T-helper 1 cell treated with Interleukin-12 subunit alpha and Interleukin-12 subunit beta and Interleukin-4 antibody, amounts not matched to agents 30 μg/mL and 1 μg/mL, for 36 hours (primary cell): ENCODE measurements at regions not wholly inside any gene's neighbourhood (a gene's known extent, or its start where the extent isn't known, plus 50 kb on each side); places are given as distances from the start of the nearest gene placed in this dataset.
"Not testable (repeated sequence)": the region's sequence is repeated elsewhere in the genome, so short reads cannot be mapped to it uniquely, and the experiment has no call there.

Experiments
- H3K27ac Mint-ChIP-seq: one replicate; pipeline ENCODE4 v1.8.0; 2021; ENCODE audit warnings: mild to moderate bottlenecking, mixed read lengths
- H3K27me3 Mint-ChIP-seq: one replicate; pipeline ENCODE4 v1.8.0; 2021; ENCODE audit warnings: low read depth, mixed read lengths
- H3K36me3 Mint-ChIP-seq: one replicate; pipeline ENCODE4 v1.8.0; 2021; ENCODE audit warnings: low read depth, mixed read lengths
- H3K4me1 Mint-ChIP-seq: one replicate; pipeline ENCODE4 v1.8.0; 2021; ENCODE audit warnings: low read depth, mixed read lengths
- H3K4me3 Mint-ChIP-seq: one replicate; pipeline ENCODE4 v1.8.0; 2021; ENCODE audit warnings: mild to moderate bottlenecking, moderate library complexity, mixed read lengths
- H3K9me3 Mint-ChIP-seq: one replicate; pipeline ENCODE4 v1.8.0; 2021; ENCODE audit warnings: mixed read lengths

DNA sequence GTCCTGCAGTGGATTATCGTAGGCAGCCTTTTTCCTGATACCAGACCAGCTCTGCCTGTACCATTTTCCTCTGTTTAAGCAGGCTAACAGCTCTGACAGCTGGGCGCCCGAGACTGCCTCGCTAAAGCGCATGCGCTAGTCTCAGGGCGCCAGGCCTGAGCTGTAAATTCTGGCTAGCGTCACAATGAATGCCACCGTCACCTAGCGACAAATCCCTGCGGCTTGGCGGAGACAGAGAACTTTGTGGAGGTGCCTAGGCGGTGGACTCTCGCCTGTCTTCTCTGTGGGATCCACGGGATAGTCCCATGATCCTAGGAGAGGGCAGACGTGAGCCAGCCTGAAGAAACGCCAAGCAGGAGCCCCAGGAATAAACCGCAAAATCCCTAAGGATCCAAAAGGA lies 573.9 kb downstream of the KCNJ18 start:
- no peak overlapping the region for H3K4me3 Mint-ChIP-seq
- no peaks in the 10 kb centered on the region for H3K36me3 Mint-ChIP-seq
- peaks cover 33% of the 10 kb centered on the region for H3K9me3 Mint-ChIP-seq
- H3K4me1 Mint-ChIP-seq = no peaks in the 10 kb centered on the region
- no peak overlapping the region for H3K27ac Mint-ChIP-seq
- H3K27me3 Mint-ChIP-seq = no peaks in the 10 kb centered on the region

DNA sequence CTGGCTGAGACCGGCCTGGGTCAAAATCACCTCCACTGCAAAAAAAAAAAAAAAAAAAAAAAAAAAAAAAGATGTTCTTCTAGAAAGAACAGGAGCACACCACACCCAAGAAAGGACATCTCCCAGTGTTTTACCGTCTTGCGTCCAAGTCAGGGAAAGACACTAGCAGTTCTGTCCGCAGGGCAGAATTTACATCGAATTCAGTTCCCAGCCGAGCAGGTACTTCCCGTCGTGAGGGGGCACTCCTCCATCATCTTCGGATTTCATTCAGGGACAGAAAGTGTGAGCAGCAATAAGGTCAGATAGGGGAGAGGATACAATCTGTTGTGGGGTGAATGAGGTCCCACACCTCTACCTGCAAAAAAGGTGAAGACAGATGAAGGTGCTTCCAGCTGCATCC lies 574.7 kb downstream of the KCNJ18 start:
- Mint-ChIP-seq H3K4me1 (no peaks in the 10 kb centered on the region), H3K9me3 (peaks cover 38% of the 10 kb centered on the region), H3K4me3 (no peak overlapping the region), H3K36me3 (no peaks in the 10 kb centered on the region), H3K27ac (no peak overlapping the region), H3K27me3 (no peaks in the 10 kb centered on the region)

- no peaks in the 10 kb centered on the region for H3K27me3 Mint-ChIP-seq
- no peaks in the 10 kb centered on the region for H3K4me1 Mint-ChIP-seq
Measured at GRCh38 chr17:22268214-22268911, 576.0 kb downstream of the KCNJ18 start.

DNA sequence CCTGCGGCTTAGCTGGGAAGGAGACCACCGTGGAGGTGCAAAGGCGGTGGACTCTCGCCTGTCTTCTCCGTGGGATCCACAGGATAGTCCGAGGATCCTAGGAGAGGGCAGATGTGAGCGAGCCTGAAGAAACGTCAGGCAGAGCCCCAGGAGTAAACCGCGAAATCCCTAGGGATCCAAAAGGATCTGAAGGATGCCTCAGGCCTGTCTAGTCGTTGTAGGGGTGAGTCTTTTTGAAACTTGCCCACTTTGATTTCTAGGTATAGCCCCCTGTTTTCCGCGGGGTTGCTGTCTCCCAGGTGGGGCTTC lies 576.5 kb downstream of the KCNJ18 start:
- Mint-ChIP-seq H3K36me3 (no peaks in the 10 kb centered on the region), H3K4me3 (no peak overlapping the region), H3K27me3 (no peaks in the 10 kb centered on the region), H3K9me3 (peaks cover 43% of the 10 kb centered on the region), H3K27ac (no peak overlapping the region), H3K4me1 (no peaks in the 10 kb centered on the region)

More at GRCh38 chr17:22268214-22268911, 576.0 kb downstream of the KCNJ18 start:
- H3K27ac Mint-ChIP-seq = no peak overlapping the region
- H3K4me3 Mint-ChIP-seq = no peak overlapping the region
- peaks cover 43% of the 10 kb centered on the region for H3K9me3 Mint-ChIP-seq
- H3K36me3 Mint-ChIP-seq = no peaks in the 10 kb centered on the region

GRCh38 chr17:22270381-22270780 lies 578.1 kb downstream of the KCNJ18 start:
- Mint-ChIP-seq H3K4me3 (no peak overlapping the region), H3K4me1 (no peaks in the 10 kb centered on the region), H3K27me3 (no peaks in the 10 kb centered on the region), H3K9me3 (peaks cover 42% of the 10 kb centered on the region), H3K36me3 (no peaks in the 10 kb centered on the region), H3K27ac (no peak overlapping the region)

- peaks cover 42% of the 10 kb centered on the region for H3K9me3 Mint-ChIP-seq
- H3K27ac Mint-ChIP-seq, H3K4me1 Mint-ChIP-seq, H3K4me3 Mint-ChIP-seq, H3K36me3 Mint-ChIP-seq, H3K27me3 Mint-ChIP-seq: not testable (repeated sequence)
Measured at GRCh38 chr17:22270809-22271208, 578.5 kb downstream of the KCNJ18 start.

GRCh38 chr17:22272363-22273146 lies 580.2 kb downstream of the KCNJ18 start:
- Mint-ChIP-seq H3K4me3 (no peak overlapping the region), H3K27ac (no peak overlapping the region), H3K36me3 (no peaks in the 10 kb centered on the region), H3K9me3 (peaks cover 46% of the 10 kb centered on the region), H3K27me3 (no peaks in the 10 kb centered on the region), H3K4me1 (no peaks in the 10 kb centered on the region)

GRCh38 chr17:22273308-22273707 lies 581.0 kb downstream of the KCNJ18 start:
- Mint-ChIP-seq H3K27ac (no peak overlapping the region), H3K27me3 (no peaks in the 10 kb centered on the region), H3K36me3 (no peaks in the 10 kb centered on the region), H3K4me1 (no peaks in the 10 kb centered on the region), H3K4me3 (no peak overlapping the region), H3K9me3 (peaks cover 44% of the 10 kb centered on the region)

- Mint-ChIP-seq H3K27me3 (no peaks in the 10 kb centered on the region), H3K36me3 (no peaks in the 10 kb centered on the region), H3K4me1 (no peaks in the 10 kb centered on the region), H3K27ac (no peak overlapping the region), H3K9me3 (peaks cover 33% of the 10 kb centered on the region), H3K4me3 (no peak overlapping the region)
Measured at GRCh38 chr17:22277595-22277994, 585.3 kb downstream of the KCNJ18 start.

- Mint-ChIP-seq H3K36me3 (no peaks in the 10 kb centered on the region), H3K27me3 (no peaks in the 10 kb centered on the region), H3K27ac (no peak overlapping the region), H3K4me1 (no peaks in the 10 kb centered on the region), H3K9me3 (peaks cover 41% of the 10 kb centered on the region), H3K4me3 (no peak overlapping the region)
Measured at GRCh38 chr17:22278302-22279275, 586.3 kb downstream of the KCNJ18 start.

DNA sequence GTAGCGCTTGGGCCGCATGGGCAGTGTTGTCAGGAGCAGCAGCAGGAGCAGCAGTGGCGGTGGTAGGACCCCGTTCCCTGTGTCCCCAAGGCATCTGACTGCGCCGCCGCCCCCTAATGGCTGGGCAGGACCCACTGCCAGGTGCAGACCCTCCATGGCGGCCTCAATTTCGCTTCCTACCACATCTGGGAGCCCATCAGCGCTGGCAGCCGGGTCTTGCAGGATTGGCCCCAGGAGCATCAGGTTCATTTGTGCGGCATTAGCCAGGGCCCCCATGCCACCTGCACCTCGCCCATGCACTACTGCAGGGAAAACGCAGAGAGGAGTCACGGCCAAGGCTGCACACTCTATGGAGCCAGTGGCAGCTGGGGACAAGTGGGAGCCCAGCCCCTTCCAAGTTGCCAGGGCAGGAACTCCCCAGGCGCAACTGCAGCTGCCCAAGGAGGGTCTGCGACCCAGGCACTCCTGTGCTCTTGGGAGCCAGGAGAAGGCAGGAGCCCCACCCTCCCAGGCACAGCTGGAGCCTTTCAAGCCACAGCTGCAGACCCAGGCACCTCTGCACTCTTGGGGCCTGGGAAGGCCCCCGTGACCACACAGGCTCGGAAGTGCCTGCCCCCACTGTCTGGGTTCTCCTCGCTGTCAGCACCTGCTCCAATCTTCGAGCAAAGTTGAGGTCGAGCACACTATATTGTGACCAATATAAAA lies 594.2 kb downstream of the KCNJ18 start:
- H3K9me3 Mint-ChIP-seq = peaks cover 22% of the 10 kb centered on the region
- no peaks in the 10 kb centered on the region for H3K4me1 Mint-ChIP-seq
- no peaks in the 10 kb centered on the region for H3K36me3 Mint-ChIP-seq
- no peaks in the 10 kb centered on the region for H3K27me3 Mint-ChIP-seq
- no peak overlapping the region for H3K27ac Mint-ChIP-seq
- H3K4me3 Mint-ChIP-seq = no peak overlapping the region

- H3K4me1 Mint-ChIP-seq, H3K27me3 Mint-ChIP-seq, H3K4me3 Mint-ChIP-seq, H3K36me3 Mint-ChIP-seq, H3K27ac Mint-ChIP-seq: not testable (repeated sequence)
- H3K9me3 Mint-ChIP-seq = peaks cover 50% of the 10 kb centered on the region
Measured at GRCh38 chr17:22298484-22298951, 606.2 kb downstream of the KCNJ18 start.

GRCh38 chr17:22300177-22300576 lies 607.9 kb downstream of the KCNJ18 start:
- Mint-ChIP-seq H3K27me3 (no peaks in the 10 kb centered on the region), H3K4me3 (no peak overlapping the region), H3K27ac (no peak overlapping the region), H3K9me3 (peaks cover 58% of the 10 kb centered on the region), H3K36me3 (no peaks in the 10 kb centered on the region), H3K4me1 (no peaks in the 10 kb centered on the region)

DNA sequence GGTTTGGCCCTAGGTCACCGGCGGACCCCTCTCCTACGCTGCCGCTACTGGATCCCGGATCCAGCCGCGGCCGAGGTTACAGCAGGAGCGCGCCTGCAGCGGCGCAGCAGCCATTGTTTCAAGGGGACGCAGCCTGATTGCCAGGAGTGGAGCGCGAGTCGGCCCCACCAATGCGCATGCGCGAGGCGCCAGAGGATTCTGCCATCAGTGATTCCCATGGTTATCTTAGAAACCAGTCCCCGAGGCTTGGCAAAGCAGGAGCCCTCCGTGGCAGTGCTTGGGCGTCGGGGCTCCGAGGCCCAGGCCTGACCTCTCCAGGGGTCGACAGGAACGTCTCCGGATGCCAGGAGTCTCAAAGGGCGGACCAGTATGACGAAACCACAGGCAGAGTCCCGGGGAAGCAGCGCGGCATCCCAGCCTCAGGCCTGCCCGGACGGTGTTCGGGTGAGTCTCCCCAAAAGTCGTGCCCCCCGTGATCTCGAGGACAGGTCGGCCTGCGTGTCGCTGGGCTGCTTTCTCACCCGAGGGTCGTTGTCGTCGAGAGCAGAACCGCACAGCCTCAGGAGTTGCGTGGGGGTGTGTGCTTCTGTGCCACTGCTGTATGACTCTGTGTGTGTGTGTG lies 608.5 kb downstream of the KCNJ18 start:
- no peaks in the 10 kb centered on the region for H3K27me3 Mint-ChIP-seq
- H3K4me1 Mint-ChIP-seq = no peaks in the 10 kb centered on the region

More for the DNA sequence above, 608.5 kb downstream of the KCNJ18 start:
- no peaks in the 10 kb centered on the region for H3K36me3 Mint-ChIP-seq
- no peak overlapping the region for H3K27ac Mint-ChIP-seq
- no peak overlapping the region for H3K4me3 Mint-ChIP-seq
- H3K9me3 Mint-ChIP-seq = peaks cover 61% of the 10 kb centered on the region
